Caco-2 (cell line): ENCODE measurements at regions not wholly inside any gene's neighbourhood (a gene's known extent, or its start where the extent isn't known, plus 50 kb on each side); places are given as distances from the start of the nearest gene placed in this dataset.

Experiments
- BruUV-seq: library from RNA; stranded (reverse); fragments of 400-500 nt; replicated peaks from 2 replicates; lab custom pipeline; 2021; lab: Mats Ljungman, UMichigan
- CTCF ChIA-PET: fragments of 300-600 bp; sonication (Branson Sonifier 250); formaldehyde crosslinking; loops from one replicate; lab custom pipeline; 2022; ENCODE audit warnings: antibody characterized with exemption; lab: Charles Lee
- POLR2A ChIA-PET: fragments of 300-600 bp; sonication (Branson Sonifier 250); formaldehyde crosslinking; loops from one replicate; lab custom pipeline; 2022; ENCODE audit warnings: antibody characterized with exemption; lab: Charles Lee
- DNase-seq, 2 experiments: peaks; one replicate each; pipeline versions ENCODE4 v3.0.0 to v3.0.0-alpha.2; 2020 to 2022
- H3K27me3 ChIP-seq: replicated peaks from 2 replicates; pipeline ENCODE4 v1.6.0; 2011; ENCODE audit warnings: low read length; ENCODE audit not compliant: control insufficient read depth, insufficient read depth
- H3K36me3 ChIP-seq: 2 replicates; pipeline ENCODE4 v1.5.1; 2011; ENCODE audit warnings: low read length; ENCODE audit not compliant: control insufficient read depth, insufficient read depth
- H3K4me1 ChIP-seq: fragments of 250-450 bp; sonication (Bioruptor Pico); 2 replicates; pipeline ENCODE4 v1.5.1; 2020; ENCODE audit warnings: mild to moderate bottlenecking
- H3K4me3 ChIP-seq: 2 replicates; pipeline ENCODE4 v1.5.1; 2011; ENCODE audit warnings: low read depth, mild to moderate bottlenecking, control low read depth, low read length
- H3K9me3 ChIP-seq: fragments of 250-450 bp; sonication (Bioruptor Pico); 2 replicates; pipeline ENCODE4 v1.5.1; 2020; ENCODE audit warnings: mild to moderate bottlenecking, moderate library complexity
- H3K27ac Mint-ChIP-seq: one replicate; pipeline ENCODE4 v1.8.0; 2022; ENCODE audit warnings: mixed read lengths; ENCODE audit not compliant: unreplicated experiment
- H3K27me3 Mint-ChIP-seq: one replicate; pipeline ENCODE4 v1.8.0; 2022; ENCODE audit warnings: mixed read lengths; ENCODE audit not compliant: insufficient read depth, unreplicated experiment
- H3K36me3 Mint-ChIP-seq: one replicate; pipeline ENCODE4 v1.8.0; 2022; ENCODE audit warnings: mild to moderate bottlenecking, mixed read lengths; ENCODE audit not compliant: insufficient read depth, unreplicated experiment
- H3K4me1 Mint-ChIP-seq: one replicate; pipeline ENCODE4 v1.8.0; 2022; ENCODE audit warnings: low read depth, mixed read lengths; ENCODE audit not compliant: unreplicated experiment
- H3K4me3 Mint-ChIP-seq: one replicate; pipeline ENCODE4 v1.8.0; 2022; ENCODE audit warnings: mild to moderate bottlenecking, moderate library complexity, mixed read lengths; ENCODE audit not compliant: unreplicated experiment
- H3K9me3 Mint-ChIP-seq: one replicate; pipeline ENCODE4 v1.8.0; 2022; ENCODE audit warnings: mixed read lengths; ENCODE audit not compliant: unreplicated experiment
- CTCF ChIP-seq, 2 experiments: fragments of 200-600 bp in 1 of 2; IDR thresholded peaks; 1 replicate in 1 of 2; 2 replicates in 1 of 2; pipeline versions ENCODE4 v1.5.1 to v1.8.0; 2011 to 2022; ENCODE audit warnings: antibody characterized with exemption in 1 of 2, control low read depth in 1 of 2, inconsistent platforms in 1 of 2, low read depth in 1 of 2, low read length in 1 of 2, mild to moderate bottlenecking in 1 of 2, moderate library complexity in 1 of 2; ENCODE audit not compliant: insufficient read depth in 1 of 2, severe bottlenecking in 1 of 2, unreplicated experiment in 1 of 2
- intact Hi-C: fragments of 100-400 bp; cut with micrococcal nuclease; formaldehyde crosslinking; loops from one replicate; pipeline ENCODE4 v1.10.0; 2022; ENCODE audit not compliant: unreplicated experiment

DNA sequence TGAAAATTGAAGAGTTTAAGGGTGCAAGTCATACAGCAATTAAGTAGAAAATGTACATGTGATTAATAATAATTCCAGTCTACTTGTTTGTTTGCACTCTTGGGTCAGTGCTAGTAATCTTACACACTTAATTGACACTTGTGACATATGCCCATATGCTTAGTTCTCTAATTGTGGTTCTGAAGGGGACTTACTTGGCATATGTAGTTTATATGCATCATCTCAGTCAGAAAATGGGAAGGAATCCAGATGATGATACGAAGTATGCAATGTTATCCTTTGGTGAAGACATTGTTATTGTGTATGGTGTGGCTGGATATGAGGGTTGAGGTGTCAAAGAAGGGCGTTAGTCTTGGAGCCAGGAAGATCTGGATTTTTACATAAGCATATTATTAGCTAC is 193.5 kb upstream of the HDAC9 start:
- CTCF ChIA-PET: no interaction called here
- intact Hi-C loops: no loop called here

GRCh38 chr7:18305866-18306265 is 189.7 kb upstream of the HDAC9 start:
- Mint-ChIP-seq H3K27me3 (peaks cover 7% of the 10 kb centered on the region), H3K9me3 (no peaks in the 10 kb centered on the region), H3K4me3 (no peak overlapping the region), H3K36me3 (no peaks in the 10 kb centered on the region), H3K27ac (no peak overlapping the region), H3K4me1 (no peaks in the 10 kb centered on the region)
- BruUV-seq: no TSS peak
- H3K4me3 ChIP-seq: no peak overlapping the region
- ChIA-PET CTCF (interaction anchor here (1.0 kb wide), 1 partner anchor 15 kb away, joined by 3 read pairs; no protein-coding TSS in a partner anchor), POLR2A (no interaction called here)
- intact Hi-C loops: no loop called here
- H3K9me3 ChIP-seq: no peaks in the 10 kb centered on the region
- no peak for TF ChIP-seq CTCF (IDR thresholded peaks at IDR 0.05; ENCODE audit: insufficient read depth in 1 of 2, low read depth in 1 of 2, low read length in 1 of 2, severe bottlenecking in 1 of 2, unreplicated experiment in 1 of 2)
- no peaks in the 10 kb centered on the region for H3K27me3 ChIP-seq
- H3K4me1 ChIP-seq: no peaks in the 10 kb centered on the region
- no peaks in the 10 kb centered on the region for H3K36me3 ChIP-seq
- DNase-seq: no peak

More for the DNA sequence above, 193.5 kb upstream of the HDAC9 start:
- POLR2A ChIA-PET: no interaction called here
- Mint-ChIP-seq H3K36me3 (no peaks in the 10 kb centered on the region), H3K4me3 (no peak overlapping the region), H3K27ac (no peak overlapping the region), H3K4me1 (no peaks in the 10 kb centered on the region), H3K27me3 (peaks cover 7% of the 10 kb centered on the region), H3K9me3 (no peaks in the 10 kb centered on the region)
- H3K4me3 ChIP-seq: no peak overlapping the region
- BruUV-seq: no TSS peak
- H3K27me3 ChIP-seq: no peaks in the 10 kb centered on the region
- H3K36me3 ChIP-seq: no peaks in the 10 kb centered on the region
- no peaks in the 10 kb centered on the region for H3K9me3 ChIP-seq
- H3K4me1 ChIP-seq: no peaks in the 10 kb centered on the region
- no peak for TF ChIP-seq CTCF (IDR thresholded peaks at IDR 0.05; ENCODE audit: insufficient read depth in 1 of 2, low read depth in 1 of 2, low read length in 1 of 2, severe bottlenecking in 1 of 2, unreplicated experiment in 1 of 2)
- no peak for DNase-seq

DNA sequence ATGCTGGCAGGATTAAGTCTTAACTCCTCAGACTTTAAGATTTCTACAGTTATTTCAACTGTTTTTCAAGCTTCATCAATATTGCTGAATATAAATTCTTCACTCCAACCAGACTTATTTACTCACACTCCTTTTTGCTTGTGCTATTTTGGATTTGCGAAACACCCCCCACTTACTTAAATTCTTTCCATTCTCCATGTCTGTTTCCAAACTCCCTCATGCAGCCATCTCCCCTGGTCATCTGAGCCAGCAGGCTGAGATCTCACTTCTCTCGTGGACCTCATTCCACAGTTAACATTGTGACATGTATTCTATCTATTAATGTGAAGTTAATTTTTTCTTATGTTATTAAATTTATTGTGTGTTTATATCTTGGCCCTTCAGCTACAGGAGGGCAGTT is 188.9 kb upstream of the HDAC9 start:
- DNase-seq: no peak
- H3K4me1 ChIP-seq: no peaks in the 10 kb centered on the region
- H3K36me3 Mint-ChIP-seq: no peaks in the 10 kb centered on the region
- no peaks in the 10 kb centered on the region for H3K9me3 Mint-ChIP-seq
- no peaks in the 10 kb centered on the region for H3K27me3 ChIP-seq
- no peak for TF ChIP-seq CTCF (IDR thresholded peaks at IDR 0.05; ENCODE audit: insufficient read depth in 1 of 2, low read depth in 1 of 2, low read length in 1 of 2, severe bottlenecking in 1 of 2, unreplicated experiment in 1 of 2)
- H3K27me3 Mint-ChIP-seq: peaks cover 7% of the 10 kb centered on the region
- no peaks in the 10 kb centered on the region for H3K4me1 Mint-ChIP-seq
- H3K36me3 ChIP-seq: no peaks in the 10 kb centered on the region
- POLR2A ChIA-PET: interaction anchor here (0.6 kb wide), 1 partner anchor 285 kb away, joined by 4 read pairs; no protein-coding TSS in a partner anchor
- no TSS peak for BruUV-seq
- intact Hi-C loops: no loop called here
- CTCF ChIA-PET: no interaction called here
- H3K27ac Mint-ChIP-seq: no peak overlapping the region
- no peak overlapping the region for H3K4me3 ChIP-seq
- H3K4me3 Mint-ChIP-seq: no peak overlapping the region
- H3K9me3 ChIP-seq: no peaks in the 10 kb centered on the region
